HPDE6-E6E7 (cell line): ENCODE measurements at regions not wholly inside any gene's neighbourhood (a gene's known extent, or its start where the extent isn't known, plus 50 kb on each side); places are given as distances from the start of the nearest gene placed in this dataset.

Experiments
- DNase-seq: peaks from one replicate; pipeline ENCODE4 v3.0.0; 2011; ENCODE audit warnings: missing footprints; ENCODE audit errors: extremely low spot score

DNA sequence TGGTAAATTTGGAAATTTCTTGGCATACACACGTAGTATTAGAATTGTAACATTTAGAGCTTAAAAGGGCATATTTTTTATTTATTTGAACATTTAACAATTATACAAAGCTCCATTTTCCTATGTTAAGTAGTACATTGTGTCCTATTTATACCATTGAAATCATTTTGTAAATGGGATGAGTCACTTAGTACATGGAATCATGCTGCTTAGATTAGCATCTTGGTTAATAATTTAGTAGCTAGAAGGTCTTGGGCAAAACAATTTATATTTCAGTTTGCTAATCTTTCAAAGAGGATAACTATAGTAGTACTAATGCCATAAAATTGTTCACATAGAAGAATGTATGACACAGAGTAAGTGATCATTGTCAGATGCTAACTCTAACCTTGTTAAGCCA lies 450.1 kb upstream of the LUZP2 start:
- no peak for DNase-seq

DNA sequence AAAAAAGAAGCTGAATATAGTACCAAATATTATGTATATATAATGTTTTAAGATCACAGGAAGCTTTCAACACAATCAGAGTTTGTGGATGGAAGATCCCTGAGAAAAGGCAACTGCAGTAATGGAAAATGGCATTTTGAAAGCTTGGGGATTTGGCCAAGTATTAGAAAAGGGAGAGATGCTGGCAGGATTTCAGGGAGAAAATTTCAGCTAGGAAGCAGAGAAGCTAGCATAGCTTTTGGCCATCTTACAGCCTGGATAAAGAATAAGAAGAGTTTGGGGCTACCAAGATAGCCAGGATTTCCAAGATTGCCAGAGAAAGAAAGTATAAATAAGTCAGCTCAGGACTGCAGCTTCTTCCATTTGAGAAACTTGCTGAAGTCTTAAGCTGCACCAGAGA lies 440.8 kb upstream of the LUZP2 start:
- DNase-seq, result no peak

DNA sequence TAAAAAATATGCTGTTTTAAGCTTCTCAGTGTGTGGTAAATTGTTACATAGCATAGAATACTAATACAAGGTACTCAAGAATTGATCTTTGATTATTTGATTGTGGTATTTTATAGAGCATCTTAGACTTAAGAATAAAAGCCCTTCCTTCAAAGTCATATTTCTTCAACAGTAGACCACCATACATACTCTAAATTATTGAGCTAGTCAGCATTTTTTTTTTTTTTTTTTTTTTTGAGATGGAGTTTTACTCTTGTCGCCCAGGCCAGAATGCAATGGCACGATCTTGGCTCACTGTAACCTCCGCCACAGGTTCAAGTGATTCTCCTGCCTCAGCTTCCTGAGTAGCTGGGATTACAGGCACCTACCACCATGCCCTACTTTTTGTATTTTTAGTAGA lies 436.7 kb upstream of the LUZP2 start:
- no peak for DNase-seq

DNA sequence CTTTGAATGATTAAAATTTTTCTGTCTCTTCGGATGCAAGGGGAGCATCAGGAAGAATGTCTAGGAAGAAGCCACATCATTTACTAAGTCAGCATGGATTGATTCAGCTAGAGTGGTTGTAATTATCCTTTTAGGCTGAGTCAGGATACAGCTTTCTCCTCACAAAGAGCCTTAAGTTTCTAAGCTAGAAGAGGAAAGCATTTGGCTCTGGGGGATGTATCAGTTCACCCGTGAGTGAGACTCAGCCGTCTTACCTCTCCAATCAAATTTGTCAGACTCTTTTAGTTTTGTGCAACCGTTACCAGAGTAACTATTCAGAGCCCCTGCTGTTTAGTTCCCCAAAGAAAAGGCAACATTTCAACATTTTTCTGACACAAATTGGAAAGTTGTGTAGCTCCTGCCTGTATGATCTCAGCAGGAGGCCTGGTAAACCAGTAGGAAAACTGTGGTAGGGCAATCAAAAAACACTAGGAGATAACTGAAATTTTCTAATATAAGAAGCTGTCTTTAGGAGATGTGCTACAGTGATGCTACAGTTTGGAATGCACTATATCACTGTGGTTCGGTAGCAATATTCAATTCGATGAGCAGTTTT lies 432.4 kb upstream of the LUZP2 start:
- no peak for DNase-seq

DNA sequence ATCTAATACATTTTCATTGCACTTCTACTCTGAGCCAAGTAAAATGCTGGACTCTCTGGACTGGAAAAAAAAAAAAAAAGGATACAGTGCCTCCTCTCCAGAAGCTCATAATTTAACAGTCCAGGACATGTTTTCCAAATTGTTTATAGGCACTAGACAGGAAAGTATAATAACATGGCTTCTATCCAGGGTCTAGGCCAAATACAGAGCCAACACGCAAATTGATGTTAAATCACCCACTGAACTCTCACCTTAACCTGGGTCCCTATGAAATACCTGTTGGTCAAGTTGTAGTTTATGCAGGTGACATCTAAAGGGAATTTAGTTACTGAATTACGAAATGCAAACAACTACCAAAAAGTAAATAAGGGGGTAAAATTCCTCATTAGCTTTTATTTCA lies 428.7 kb upstream of the LUZP2 start:
- no peak for DNase-seq

DNA sequence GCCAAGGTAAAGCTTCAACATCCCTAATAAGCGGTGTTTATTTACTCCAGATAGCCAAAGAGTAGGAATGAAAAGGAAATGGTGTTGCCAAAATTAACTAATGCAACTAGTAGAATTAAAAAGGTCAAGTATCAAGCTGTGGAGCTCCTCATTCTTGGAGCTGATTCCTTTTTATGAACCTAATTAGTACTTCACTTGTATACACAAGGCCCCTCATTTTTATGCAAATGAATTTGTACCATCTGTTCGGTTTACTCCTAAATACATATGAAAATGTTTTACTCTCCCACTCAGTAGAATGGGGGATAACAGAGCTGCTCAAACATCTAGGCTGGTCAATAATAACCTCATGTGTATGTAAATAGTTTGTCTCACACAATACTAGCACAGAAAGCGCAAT lies 426.4 kb upstream of the LUZP2 start:
- no peak for DNase-seq

DNA sequence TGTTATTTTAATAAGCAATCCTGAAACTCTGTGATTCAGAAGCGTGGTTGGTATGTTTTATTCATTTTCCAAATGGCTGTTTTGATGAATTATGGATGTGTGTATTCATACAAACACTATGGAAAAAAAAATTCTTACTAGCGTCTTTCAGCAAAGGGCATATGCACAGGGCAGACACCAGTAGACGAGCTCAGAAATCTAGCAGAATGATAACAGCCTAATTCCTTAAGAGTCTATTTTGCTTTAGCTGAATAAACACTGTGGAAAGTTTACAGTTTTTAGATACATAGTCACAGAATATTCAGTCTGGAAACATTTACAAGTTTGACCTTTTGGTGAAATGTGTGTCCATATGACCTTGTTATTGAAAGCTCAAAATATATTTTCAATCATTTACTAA lies 418.8 kb upstream of the LUZP2 start:
- DNase-seq, result no peak

DNA sequence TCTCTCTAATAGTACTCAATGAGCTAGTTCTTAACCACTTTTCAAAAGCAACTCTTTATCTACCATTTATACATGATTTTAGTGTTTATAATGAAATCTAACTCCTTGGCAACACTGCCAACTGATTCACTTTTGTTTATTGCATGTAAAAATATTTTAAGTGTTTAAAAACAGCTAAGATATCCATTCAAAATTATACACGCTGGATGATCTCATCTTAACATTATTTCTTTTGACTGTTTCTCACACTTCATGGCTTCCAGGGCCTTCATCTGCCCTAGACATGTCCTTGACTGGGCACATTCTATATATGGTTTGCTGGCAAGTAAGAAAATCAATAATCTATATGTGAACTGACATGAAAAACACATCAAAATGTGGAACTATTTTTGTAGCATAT lies 414.6 kb upstream of the LUZP2 start:
- DNase-seq, result no peak

DNA sequence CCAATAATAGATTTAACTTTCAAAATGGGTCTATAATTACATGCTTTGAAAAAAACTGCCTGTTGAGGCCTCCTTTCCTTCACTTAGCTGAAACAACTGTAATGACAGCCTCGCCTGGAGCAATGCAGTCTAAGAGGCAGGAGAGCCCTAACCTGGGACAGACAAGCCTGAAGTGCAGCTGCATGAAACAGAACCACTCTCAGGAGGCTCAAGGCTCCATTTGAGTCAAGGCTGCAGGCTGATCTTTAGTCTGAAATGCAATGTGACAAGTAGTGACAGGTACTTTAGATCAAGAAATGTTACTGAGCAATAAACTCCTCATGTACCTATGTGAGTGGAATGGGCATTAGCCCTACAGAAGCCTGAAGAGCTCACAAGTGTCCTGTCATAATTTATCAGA lies 414.0 kb upstream of the LUZP2 start:
- DNase-seq, result no peak

DNA sequence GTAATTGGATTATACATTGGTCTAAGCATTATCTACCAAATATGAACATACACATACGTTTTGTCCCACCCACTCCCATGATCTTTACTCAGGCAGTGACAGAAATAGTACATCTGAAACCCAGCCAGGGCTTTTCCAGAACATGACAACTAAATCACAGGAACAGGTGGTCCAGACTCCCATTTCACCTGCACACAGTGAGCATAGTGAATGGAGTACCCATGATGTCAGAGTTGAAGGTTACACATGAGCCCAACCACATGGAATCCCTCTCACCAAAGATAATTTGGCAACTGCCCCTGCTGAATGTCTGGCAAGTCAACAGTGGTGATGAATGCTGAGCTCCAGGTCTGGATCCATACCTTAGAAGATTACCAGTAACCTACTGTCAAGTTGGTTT lies 411.9 kb upstream of the LUZP2 start:
- no peak for DNase-seq

DNA sequence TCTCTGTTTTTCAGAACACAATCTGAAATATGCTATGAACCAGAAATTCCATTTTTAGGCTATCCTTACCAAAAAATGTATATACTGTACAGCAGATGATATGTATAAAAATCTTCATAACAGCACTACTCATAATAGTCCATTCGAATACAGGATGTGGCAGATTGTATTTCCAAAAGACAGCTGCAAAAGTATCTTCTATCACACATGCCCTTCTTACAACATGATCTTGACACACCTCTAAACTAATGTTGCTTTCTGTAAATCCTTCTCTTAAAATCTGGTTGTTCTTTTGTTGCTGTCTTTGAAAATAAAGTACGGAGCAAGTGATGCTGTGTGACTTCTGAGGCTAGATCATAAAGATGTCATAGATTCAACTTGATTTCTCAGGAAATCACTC lies 409.9 kb upstream of the LUZP2 start:
- no peak for DNase-seq

DNA sequence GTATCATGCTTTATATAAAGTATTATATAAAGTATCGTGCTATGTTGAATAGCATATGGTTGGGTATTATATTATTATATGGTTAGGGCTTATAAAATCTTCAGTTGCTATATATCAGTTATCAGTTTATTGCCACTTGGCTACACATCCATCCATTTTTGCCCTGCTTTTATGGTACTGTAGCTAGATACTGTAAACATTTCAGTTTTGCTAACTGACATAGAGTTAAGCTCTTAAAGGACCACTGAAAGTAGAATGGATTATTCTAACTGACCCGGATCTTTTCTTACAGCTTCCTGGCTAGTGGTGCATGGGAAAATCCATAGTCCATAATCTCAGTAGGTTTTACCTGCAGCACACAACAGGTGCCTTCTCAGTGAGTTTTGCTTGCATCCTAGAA lies 405.3 kb upstream of the LUZP2 start:
- DNase-seq, result no peak

DNA sequence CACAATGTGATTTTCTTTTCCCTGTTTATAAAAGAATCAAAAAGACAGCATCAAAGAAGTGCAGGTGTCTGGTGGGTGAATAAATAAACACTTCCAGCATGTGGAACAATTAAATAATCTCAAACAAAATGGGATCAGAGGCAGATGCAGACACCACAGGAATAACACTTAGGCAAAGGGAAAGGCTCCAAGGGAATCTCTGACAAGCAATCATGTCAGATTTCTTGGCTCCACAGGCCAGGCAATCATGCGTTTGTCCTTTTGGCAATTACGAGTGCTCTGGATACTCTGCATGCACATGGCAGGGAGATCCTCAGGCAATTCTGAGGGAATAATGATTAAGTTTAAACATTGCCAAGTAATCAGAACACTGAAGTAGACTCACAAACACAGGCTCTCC lies 403.5 kb upstream of the LUZP2 start:
- no peak for DNase-seq

DNA sequence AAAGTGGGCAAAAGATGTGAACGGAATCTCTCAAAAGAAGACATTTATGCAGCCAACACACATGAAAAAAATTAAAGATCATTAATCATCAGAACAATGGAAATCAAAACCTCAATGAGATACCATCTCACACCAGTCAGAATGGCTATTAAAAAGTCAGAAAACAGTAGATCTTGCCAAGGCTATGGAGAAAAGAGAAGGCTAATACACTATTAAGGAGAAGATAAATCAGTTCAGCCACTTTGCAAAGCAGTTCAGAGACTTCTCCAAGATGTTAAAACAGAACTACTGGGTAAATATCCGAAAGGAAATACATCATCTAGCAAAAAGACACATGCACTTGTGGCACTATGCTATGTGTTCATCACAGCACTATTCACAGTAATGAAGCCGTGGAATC lies 388.2 kb upstream of the LUZP2 start:
- DNase-seq, result no peak

DNA sequence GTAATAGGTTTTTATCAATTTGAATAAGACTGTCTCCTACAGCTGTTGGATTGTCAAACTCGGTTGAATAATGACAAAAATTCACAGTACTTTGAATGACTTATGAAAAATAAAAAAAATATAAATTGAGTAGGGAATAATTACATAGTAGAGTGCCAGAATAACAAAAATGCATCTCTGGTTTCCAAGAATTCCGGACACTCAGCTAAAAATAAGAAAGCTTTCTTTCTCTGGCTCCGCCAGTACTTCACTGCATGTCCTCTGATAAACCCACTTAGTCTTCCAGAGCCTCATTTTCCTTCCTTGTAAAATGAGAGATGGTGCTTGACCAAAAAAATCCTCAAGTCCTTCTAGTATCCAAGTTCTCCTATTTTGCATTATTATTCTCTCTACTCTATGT lies 374.6 kb upstream of the LUZP2 start:
- no peak for DNase-seq

DNA sequence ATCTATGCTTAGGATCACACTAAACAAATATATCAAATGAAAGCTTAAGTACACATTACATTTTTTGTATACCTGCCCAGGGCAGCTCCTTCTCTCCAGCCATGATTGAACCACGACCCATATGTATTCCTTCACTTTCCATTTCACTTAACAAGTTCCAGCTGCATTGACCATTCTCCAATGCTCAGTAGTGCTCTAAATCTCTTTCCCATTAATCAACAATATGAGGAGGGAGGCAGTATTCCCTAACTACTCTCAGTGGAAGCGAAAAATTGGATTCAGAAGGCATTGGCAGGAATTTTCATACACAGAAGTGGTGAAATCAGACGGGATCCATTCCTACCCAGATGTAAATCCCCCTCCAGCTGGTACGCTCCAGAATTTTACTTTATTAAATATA lies 372.0 kb upstream of the LUZP2 start:
- DNase-seq, result no peak

DNA sequence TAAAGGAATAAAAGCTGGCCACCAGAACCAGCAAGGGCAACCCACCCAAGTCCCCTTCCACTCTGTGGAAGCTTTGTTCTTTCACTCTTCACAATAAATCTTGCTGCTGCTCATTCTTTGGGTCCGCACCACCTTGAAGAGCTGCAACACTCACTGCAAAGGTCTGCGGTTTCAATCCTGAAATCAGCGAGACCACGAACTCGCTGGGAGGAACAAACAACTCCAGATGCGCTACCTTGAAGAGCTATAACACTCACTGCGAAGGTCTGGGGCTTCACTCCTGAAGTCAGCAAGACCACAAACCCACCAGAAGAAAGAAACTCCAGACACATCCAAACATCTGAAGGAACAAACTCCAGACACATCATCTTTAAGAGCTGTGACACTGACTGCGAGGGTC lies 365.2 kb upstream of the LUZP2 start:
- no peak for DNase-seq

DNA sequence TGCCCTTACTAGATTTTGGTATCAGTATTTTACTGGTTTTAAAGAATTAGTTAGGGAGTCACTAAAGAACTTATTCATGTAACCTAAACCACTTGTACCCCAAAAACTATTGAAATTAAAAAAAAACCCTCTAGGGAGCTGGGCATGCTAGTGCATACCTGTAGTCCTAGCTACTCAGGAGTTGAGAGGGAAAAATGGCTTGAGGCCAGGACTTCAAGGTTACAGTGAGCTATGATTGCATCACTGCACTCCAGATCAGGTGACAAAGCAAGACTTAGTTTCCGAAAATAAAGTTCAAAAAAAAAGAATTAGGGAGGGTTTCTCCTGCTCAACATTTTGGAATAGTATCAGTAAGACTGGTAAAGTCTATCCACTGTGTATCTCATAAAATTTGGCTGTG lies 364.4 kb upstream of the LUZP2 start:
- no peak for DNase-seq

DNA sequence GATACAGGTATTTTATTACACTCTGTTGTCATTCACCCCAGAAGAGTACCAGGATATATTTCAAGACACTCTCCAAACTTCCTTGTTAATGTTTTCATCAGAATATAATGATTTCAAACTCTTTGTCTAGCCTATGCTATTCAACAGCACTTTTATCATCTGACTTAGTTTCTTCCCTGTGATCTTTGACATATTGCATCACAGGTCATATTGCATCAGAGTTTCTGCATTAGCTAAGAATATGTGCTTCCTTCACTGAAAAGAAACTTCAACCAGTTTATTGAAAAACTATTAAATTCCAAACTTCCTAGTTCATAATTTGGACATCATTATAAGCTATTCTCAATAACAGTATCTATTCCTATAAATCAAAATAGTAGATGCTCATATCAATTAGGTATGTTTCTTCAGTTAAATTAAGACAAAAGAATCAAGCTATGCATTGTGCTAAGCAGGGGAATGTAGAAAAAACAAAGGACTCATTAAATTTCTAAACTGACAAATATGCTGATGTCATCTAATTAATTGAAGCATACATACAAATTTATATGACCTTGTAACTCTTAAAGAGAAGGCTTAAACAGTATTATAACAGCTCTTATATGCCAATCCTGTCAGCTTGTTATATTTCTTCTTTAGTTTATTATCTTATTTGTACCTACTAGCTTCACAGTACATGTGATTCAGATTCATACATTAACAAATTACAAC lies 361.8 kb upstream of the LUZP2 start:
- no peak for DNase-seq

DNA sequence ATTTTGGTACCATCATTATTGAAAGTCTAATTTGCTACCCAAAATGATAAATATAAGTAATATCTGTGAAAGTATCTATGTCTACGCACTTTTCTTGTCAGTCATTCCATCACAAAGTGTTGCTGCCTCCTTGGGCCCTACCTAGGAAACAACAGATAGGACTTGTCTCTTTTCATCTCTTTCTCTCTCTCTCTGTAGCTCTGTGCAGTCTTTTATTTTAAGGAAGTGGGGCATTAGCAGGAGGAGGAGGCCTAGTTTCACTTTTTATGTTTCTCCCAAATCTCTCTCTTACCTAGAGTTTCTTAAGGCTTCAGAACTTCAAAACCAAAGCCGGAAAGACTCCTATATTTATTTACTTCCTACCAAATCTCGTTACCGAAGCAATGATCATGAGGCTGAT lies 354.8 kb upstream of the LUZP2 start:
- DNase-seq, result no peak

DNA sequence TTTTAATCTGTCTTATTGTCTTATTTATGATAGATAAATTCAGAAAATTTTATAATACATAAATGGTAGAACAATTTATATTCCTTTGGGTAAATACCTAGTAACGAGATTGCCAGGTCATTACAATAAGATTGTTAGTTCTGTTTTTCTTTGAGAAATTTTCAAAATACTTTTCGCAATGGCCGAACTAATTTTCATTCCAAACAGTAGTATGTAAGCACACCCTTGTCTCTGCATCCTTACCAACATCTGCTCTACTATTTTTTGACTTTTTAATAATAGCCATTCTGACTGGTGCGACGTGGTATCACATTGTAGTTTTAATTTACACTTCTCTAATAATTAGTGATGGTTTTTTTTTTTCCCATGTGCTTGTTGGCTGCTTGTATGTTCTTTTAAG lies 351.4 kb upstream of the LUZP2 start:
- DNase-seq, result no peak

DNA sequence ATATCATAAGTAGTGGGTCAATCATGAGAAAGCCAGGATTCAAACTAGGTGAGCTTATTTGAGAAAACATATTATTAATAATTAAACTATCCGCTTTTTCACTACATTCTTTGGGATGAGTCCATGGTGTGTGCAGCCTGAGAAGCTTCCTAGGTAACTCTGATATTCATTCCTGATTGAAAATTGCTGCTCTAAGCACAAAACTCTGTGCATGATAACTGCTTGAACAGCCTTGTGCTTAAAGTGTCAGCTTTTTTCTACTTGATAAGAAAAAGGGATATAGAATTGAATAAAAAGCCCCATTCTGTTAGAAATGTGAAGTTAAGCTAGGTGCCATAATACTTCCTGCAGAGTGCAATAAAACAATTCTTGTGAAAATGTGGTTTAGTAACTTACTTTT lies 343.5 kb upstream of the LUZP2 start:
- no peak for DNase-seq

DNA sequence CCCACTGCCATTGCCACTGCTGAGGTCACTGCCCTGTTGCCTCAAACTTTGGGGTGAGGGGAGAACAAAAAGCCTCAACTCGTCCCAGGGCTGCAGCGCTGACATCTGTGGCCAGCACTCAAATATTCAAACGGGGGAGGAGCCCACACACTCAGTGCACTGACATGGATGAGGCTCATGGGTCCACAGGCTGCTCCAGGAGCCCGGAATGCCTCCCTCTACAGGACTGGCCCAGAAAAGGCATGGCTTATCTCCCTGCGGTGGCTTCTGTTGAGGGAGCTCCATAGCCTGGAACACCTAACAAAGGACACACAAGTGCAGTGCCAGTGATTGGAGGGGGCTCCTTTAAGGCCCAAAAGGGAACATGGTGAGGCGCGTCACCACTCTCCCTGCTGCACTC lies 341.1 kb upstream of the LUZP2 start:
- DNase-seq, result no peak

DNA sequence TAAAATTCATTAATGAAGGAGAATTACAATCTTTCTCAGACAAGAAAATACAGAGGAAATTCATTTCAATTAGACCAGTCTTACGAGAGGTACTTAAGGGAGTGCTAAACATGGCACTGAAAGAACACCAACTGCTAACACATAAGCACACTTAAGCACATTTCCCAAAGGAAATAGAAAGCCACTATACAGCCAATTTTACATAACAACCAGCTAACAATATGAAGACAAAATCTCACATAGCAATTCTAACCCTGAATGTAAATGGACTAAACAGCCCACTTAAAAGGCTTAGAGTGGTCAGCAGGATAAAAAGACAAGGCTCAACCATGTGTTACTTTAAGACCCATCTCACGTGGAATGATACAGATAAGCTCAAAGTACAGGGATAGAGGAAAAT lies 339.5 kb upstream of the LUZP2 start:
- DNase-seq, result no peak
